HEK293T (cell line): ENCODE measurements at regions not wholly inside any gene's neighbourhood (a gene's known extent, or its start where the extent isn't known, plus 50 kb on each side); places are given as distances from the start of the nearest gene placed in this dataset.
"Not testable (repeated sequence)": the region's sequence is repeated elsewhere in the genome, so short reads cannot be mapped to it uniquely, and the experiment has no call there.

Experiments used
- CTCF ChIA-PET: fragments of 350-600 bp; formaldehyde crosslinking; extraction: SDS; loops from one replicate; lab custom pipeline; 2021; ENCODE audit warnings: antibody characterized with exemption, inconsistent platforms; lab: Yijun Ruan, JAX
- POLR2A ChIA-PET: fragments of 350-600 bp; formaldehyde crosslinking; extraction: SDS; loops from one replicate; lab custom pipeline; 2020; ENCODE audit warnings: antibody characterized with exemption, inconsistent platforms; lab: Yijun Ruan, JAX
- DNase-seq: peaks from one replicate; pipeline ENCODE4 v3.0.0; 2012; ENCODE audit warnings: mixed read lengths; ENCODE audit errors: extremely low spot score
- ARNT ChIP-seq: fragments of 450-650 bp; IDR thresholded peaks from 2 replicates; pipeline ENCODE4 v1.6.1; 2017; ENCODE audit warnings: mild to moderate bottlenecking
- BHLHE40 ChIP-seq: fragments of 450-650 bp; IDR thresholded peaks from 2 replicates; pipeline ENCODE4 v1.6.1; 2016; ENCODE audit warnings: mild to moderate bottlenecking, moderate library complexity, borderline replicate concordance
- CTBP1 ChIP-seq: fragments of 450-650 bp; IDR thresholded peaks from 2 replicates; pipeline ENCODE4 v1.6.1; 2016; ENCODE audit warnings: borderline replicate concordance
- ELF4 ChIP-seq: fragments of 450-650 bp; IDR thresholded peaks from 2 replicates; pipeline ENCODE4 v1.6.1; 2017; ENCODE audit warnings: antibody characterized with exemption
- FOXA1 ChIP-seq: fragments of 450-650 bp; IDR thresholded peaks from 2 replicates; pipeline ENCODE4 v1.6.1; 2016; ENCODE audit warnings: mild to moderate bottlenecking
- FOXK2 ChIP-seq: fragments of 450-650 bp; IDR thresholded peaks from 2 replicates; pipeline ENCODE4 v1.6.1; 2016; ENCODE audit warnings: mild to moderate bottlenecking
- FOXM1 ChIP-seq: fragments of 450-650 bp; IDR thresholded peaks from 2 replicates; pipeline ENCODE4 v1.6.1; 2017; ENCODE audit warnings: mild to moderate bottlenecking, borderline replicate concordance
- HDGF ChIP-seq: fragments of 450-650 bp; IDR thresholded peaks from 2 replicates; pipeline ENCODE4 v1.6.1; 2017; ENCODE audit warnings: antibody characterized with exemption, borderline replicate concordance
- L3MBTL2 ChIP-seq: fragments of 450-650 bp; conservative IDR thresholded peaks from 2 replicates; pipeline ENCODE4 v1.6.1; 2016; ENCODE audit warnings: mild to moderate bottlenecking
- LEF1 ChIP-seq: fragments of 450-650 bp; IDR thresholded peaks from 2 replicates; pipeline ENCODE4 v1.6.1; 2017; ENCODE audit warnings: mild to moderate bottlenecking, borderline replicate concordance
- NFRKB ChIP-seq: fragments of 450-650 bp; IDR thresholded peaks from 2 replicates; pipeline ENCODE4 v1.6.1; 2016; ENCODE audit warnings: mild to moderate bottlenecking, moderate library complexity
- SP1 ChIP-seq: fragments of 450-650 bp; IDR thresholded peaks from 2 replicates; pipeline ENCODE4 v1.6.1; 2017
- SUZ12 ChIP-seq: fragments of 450-650 bp; IDR thresholded peaks from 2 replicates; pipeline ENCODE4 v1.6.1; 2016; ENCODE audit warnings: mild to moderate bottlenecking
- TARDBP ChIP-seq: fragments of 450-650 bp; IDR thresholded peaks from 2 replicates; pipeline ENCODE4 v1.6.1; 2016
- ZNF384 ChIP-seq: fragments of 450-650 bp; IDR thresholded peaks from 2 replicates; pipeline ENCODE4 v1.6.1; 2016
- TF ChIP-seq, protein P1 (sequence below): fragments of 450-650 bp; IDR thresholded peaks from 2 replicates; pipeline ENCODE4 v1.6.1; 2016

DNA sequence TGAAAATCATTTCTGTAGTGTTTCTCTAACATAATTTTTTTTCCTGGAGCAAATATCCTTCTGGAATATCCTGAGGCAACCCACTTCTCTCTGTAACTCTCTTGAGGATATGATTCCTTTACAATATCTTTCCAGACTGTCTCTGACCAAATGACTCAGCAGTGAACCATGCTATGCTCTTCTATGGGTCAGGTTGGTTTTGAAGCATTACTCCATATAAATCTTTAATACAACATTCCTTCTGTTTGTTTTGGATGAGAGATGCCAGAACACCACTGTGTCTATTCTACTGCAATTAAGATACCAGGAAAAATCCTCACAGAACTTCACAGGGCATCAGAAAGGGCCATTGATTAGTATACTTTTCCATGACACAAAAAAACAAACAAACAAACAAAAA lies 626.4 kb upstream of the ZNF385D start:
- ChIA-PET POLR2A (no interaction called here), CTCF (no interaction called here)
- TF ChIP-seq ZNF384 (no peak), ARNT (no peak), BHLHE40 (no peak), NFRKB (no peak), SP1 (no peak), HDGF (no peak), TARDBP (no peak), L3MBTL2 (no peak), SUZ12 (no peak), LEF1 (no peak), CTBP1 (no peak), ELF4 (no peak), FOXA1 (no peak), FOXM1 (no peak), FOXK2 (no peak)
- TF ChIP-seq, protein P1, sequence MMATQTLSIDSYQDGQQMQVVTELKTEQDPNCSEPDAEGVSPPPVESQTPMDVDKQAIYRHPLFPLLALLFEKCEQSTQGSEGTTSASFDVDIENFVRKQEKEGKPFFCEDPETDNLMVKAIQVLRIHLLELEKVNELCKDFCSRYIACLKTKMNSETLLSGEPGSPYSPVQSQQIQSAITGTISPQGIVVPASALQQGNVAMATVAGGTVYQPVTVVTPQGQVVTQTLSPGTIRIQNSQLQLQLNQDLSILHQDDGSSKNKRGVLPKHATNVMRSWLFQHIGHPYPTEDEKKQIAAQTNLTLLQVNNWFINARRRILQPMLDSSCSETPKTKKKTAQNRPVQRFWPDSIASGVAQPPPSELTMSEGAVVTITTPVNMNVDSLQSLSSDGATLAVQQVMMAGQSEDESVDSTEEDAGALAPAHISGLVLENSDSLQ, result no peak
- no peak for DNase-seq

- POLR2A ChIA-PET, result no interaction called here
- CTCF ChIA-PET, result no interaction called here
- TF ChIP-seq NFRKB (no peak), FOXM1 (no peak), SP1 (no peak), FOXA1 (no peak), SUZ12 (no peak), FOXK2 (no peak), ELF4 (no peak), BHLHE40 (no peak), LEF1 (no peak), CTBP1 (no peak), L3MBTL2 (no peak), ARNT (no peak), TARDBP (no peak), HDGF (no peak), ZNF384 (no peak)
- TF ChIP-seq, protein P1, result no peak
- DNase-seq, result no peak
Observed at GRCh38 chr3:22378869-22379268, 627.9 kb upstream of the ZNF385D start.

DNA sequence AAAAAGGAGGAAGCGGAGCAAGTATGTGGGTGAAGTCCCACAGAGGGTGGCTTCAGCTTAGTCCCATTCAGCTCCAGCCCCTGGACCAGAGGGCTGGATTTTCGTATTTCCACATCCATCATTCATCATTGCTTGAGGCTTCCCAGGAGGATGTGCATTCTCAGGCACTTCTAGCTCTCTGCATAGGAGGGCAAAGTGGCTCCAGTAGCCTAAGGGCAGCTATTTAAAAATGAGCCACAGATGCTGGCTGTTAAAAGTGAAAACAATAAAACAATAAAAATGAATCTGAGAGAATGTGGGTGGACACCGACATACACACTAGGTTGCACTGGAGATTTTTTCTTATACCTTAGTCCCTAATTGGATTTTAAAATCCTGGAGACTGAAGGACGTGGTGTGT lies 629.2 kb upstream of the ZNF385D start:
- TF ChIP-seq SP1 (no peak), CTBP1 (no peak), FOXK2 (no peak), ELF4 (no peak), TARDBP (no peak), ZNF384 (no peak), BHLHE40 (no peak), NFRKB (no peak), HDGF (no peak), ARNT (no peak), FOXA1 (no peak), LEF1 (no peak), FOXM1 (no peak), SUZ12 (no peak), L3MBTL2 (no peak)
- TF ChIP-seq, protein P1, result no peak
- ChIA-PET POLR2A (no interaction called here), CTCF (no interaction called here)
- DNase-seq, result no peak

- POLR2A ChIA-PET, CTCF ChIA-PET, DNase-seq: not testable (repeated sequence)
Observed at GRCh38 chr3:22381564-22381963, 630.6 kb upstream of the ZNF385D start.

GRCh38 chr3:22383285-22383684 lies 632.3 kb upstream of the ZNF385D start:
- ChIA-PET POLR2A (no interaction called here), CTCF (no interaction called here)
- DNase-seq, result no peak
- no peak for TF ChIP-seq LEF1
- no peak for TF ChIP-seq CTBP1
- TF ChIP-seq L3MBTL2, result no peak
- TF ChIP-seq FOXM1, result no peak
- no peak for TF ChIP-seq NFRKB
- no peak for TF ChIP-seq TARDBP
- TF ChIP-seq SP1, result no peak
- no peak for TF ChIP-seq SUZ12
- no peak for TF ChIP-seq FOXK2
- no peak for TF ChIP-seq HDGF

- DNase-seq, result no peak
- ChIA-PET CTCF (no interaction called here), POLR2A (no interaction called here)
- no peak for TF ChIP-seq FOXA1
Observed at GRCh38 chr3:22386107-22386506, 635.1 kb upstream of the ZNF385D start.

GRCh38 chr3:22392286-22392685 lies 641.3 kb upstream of the ZNF385D start:
- TF ChIP-seq FOXA1 (no peak), TARDBP (no peak), FOXK2 (no peak), SP1 (no peak), FOXM1 (no peak), LEF1 (no peak), HDGF (no peak), L3MBTL2 (no peak), ELF4 (no peak), NFRKB (no peak), CTBP1 (no peak), SUZ12 (no peak), ZNF384 (no peak), ARNT (no peak), BHLHE40 (no peak)
- TF ChIP-seq, protein P1, result no peak
- DNase-seq, result no peak
- ChIA-PET POLR2A (no interaction called here), CTCF (no interaction called here)
